ENCODE measurements at regions not wholly inside any gene's neighbourhood (a gene's known extent, or its start where the extent isn't known, plus 50 kb on each side); places are given as distances from the start of the nearest gene placed in this dataset.
"Not testable (repeated sequence)": the region's sequence is repeated elsewhere in the genome, so short reads cannot be mapped to it uniquely, and the experiment has no call there.

- no peak overlapping the region for H3K4me3 ChIP-seq (ENCODE audit: low read depth, low read length)
- POLR2A ChIA-PET, result no interaction called here
- TF ChIP-seq, protein P1, sequence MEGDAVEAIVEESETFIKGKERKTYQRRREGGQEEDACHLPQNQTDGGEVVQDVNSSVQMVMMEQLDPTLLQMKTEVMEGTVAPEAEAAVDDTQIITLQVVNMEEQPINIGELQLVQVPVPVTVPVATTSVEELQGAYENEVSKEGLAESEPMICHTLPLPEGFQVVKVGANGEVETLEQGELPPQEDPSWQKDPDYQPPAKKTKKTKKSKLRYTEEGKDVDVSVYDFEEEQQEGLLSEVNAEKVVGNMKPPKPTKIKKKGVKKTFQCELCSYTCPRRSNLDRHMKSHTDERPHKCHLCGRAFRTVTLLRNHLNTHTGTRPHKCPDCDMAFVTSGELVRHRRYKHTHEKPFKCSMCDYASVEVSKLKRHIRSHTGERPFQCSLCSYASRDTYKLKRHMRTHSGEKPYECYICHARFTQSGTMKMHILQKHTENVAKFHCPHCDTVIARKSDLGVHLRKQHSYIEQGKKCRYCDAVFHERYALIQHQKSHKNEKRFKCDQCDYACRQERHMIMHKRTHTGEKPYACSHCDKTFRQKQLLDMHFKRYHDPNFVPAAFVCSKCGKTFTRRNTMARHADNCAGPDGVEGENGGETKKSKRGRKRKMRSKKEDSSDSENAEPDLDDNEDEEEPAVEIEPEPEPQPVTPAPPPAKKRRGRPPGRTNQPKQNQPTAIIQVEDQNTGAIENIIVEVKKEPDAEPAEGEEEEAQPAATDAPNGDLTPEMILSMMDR (IDR thresholded peaks at IDR 0.05; ENCODE audit: insufficient read depth, low read depth, low read length), result no peak
- DNase-seq (ENCODE audit: low read depth), result no peak
- no peaks in the 10 kb centered on the region for H3K27me3 ChIP-seq (ENCODE audit: control insufficient read depth, insufficient read depth, low read length)
- CTCF ChIA-PET, result no interaction called here
- no peaks in the 10 kb centered on the region for H3K36me3 ChIP-seq (ENCODE audit: control insufficient read depth, insufficient read depth, low read length)
These were observed 314.8 kb downstream of the PRELID2 start for GRCh38 chr5:145520335-145520734.

GRCh38 chr5:145517588-145517987, 317.6 kb downstream of the PRELID2 start:
- CTCF ChIA-PET; H3K4me3 ChIP-seq (ENCODE audit: low read depth, low read length); H3K36me3 ChIP-seq (ENCODE audit: control insufficient read depth, insufficient read depth, low read length); H3K27me3 ChIP-seq (ENCODE audit: control insufficient read depth, insufficient read depth, low read length); DNase-seq (ENCODE audit: low read depth); POLR2A ChIA-PET: not testable (repeated sequence)

DNA sequence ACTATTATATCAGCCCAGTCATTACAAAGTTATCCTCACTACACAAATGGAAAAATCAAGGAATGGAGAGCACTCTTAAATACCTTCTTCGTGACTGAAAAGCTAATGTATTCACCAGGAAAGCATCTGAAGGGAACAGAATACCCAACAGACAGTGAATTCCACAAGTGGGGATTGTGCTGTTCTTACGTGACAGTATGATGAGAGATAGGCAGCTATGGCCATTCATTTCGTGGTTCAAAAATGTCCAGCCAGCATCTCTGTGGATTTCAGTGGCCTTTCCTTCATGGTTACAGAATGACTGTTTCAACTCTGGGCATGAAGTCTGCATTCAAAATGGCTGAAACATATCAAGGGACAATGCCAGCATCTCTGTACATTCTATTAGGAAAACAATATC, 323.8 kb downstream of the PRELID2 start:
- DNase-seq (ENCODE audit: low read depth), result no peak
- H3K4me3 ChIP-seq (ENCODE audit: low read depth, low read length), result no peak overlapping the region
- ChIA-PET CTCF (interaction anchor here (1.1 to 1.7 kb wide), 2 partner anchors 15 to 25 kb away, joined by 3 read pairs; no protein-coding TSS in a partner anchor), POLR2A (interaction anchor here (0.6 to 1.1 kb wide), 2 partner anchors 16 to 44 kb away, joined by 3 read pairs; no protein-coding TSS in a partner anchor)
- H3K27me3 ChIP-seq (ENCODE audit: control insufficient read depth, insufficient read depth, low read length), result no peaks in the 10 kb centered on the region
- TF ChIP-seq, protein P1 (IDR thresholded peaks at IDR 0.05; ENCODE audit: insufficient read depth, low read depth, low read length), result no peak
- no peaks in the 10 kb centered on the region for H3K36me3 ChIP-seq (ENCODE audit: control insufficient read depth, insufficient read depth, low read length)

DNA sequence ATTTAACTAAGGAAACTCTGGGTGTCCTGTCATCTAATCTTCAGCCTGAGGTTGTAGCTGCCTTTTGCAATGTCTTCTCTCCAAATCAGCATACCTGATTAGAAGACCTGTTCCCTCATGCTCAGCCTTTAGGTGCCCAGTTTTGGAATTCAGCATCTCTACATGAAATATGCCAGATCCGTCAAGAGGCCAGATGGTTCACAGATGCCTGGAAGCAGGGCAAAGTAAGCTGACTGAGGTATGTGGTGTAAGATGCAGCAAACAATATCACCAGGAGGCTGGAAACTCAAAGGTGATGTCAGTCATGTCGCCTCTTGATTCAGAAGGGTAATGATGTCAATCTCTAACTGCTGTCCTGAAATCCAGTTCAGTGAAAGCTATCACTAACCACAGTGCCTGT, 324.4 kb downstream of the PRELID2 start:
- ChIA-PET CTCF (interaction anchor here (1.1 to 1.7 kb wide), 2 partner anchors 15 to 25 kb away, joined by 3 read pairs; no protein-coding TSS in a partner anchor), POLR2A (interaction anchor here (0.6 to 1.1 kb wide), 2 partner anchors 15 to 44 kb away, joined by 3 read pairs; no protein-coding TSS in a partner anchor)
- Histone ChIP-seq H3K27me3 (ENCODE audit: control insufficient read depth, insufficient read depth, low read length) (no peaks in the 10 kb centered on the region), H3K4me3 (ENCODE audit: low read depth, low read length) (no peak overlapping the region), H3K36me3 (ENCODE audit: control insufficient read depth, insufficient read depth, low read length) (no peaks in the 10 kb centered on the region)
- TF ChIP-seq, protein P1 (IDR thresholded peaks at IDR 0.05; ENCODE audit: insufficient read depth, low read depth, low read length), result no peak
- DNase-seq (ENCODE audit: low read depth), result no peak

DNA sequence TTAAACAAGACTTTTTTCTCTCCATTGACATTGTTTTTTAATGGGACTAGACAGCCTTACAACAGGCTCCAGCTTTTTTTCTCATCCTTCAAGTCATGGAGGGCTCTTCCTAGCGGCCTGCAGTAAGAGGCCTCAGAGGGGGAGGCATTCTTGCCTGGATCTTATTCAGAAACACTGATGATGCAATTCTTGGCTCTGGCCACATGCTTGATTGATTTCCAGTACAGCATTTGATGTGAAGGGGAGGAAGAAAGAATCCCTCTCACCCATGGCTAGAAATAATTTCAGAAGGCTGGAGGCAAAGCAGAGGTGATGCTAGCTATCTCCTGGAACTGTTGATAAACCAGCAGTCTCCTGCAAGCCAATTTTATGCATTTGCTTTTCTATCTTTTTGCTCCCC, 324.8 kb downstream of the PRELID2 start:
- TF ChIP-seq, protein P1 (IDR thresholded peaks at IDR 0.05; ENCODE audit: insufficient read depth, low read depth, low read length), result no peak
- ChIA-PET POLR2A (interaction anchor here (1.1 kb wide), 1 partner anchor 15 kb away, joined by 3 read pairs; no protein-coding TSS in a partner anchor), CTCF (interaction anchor here (1.1 to 1.7 kb wide), 2 partner anchors 14 to 26 kb away, joined by 3 read pairs; no protein-coding TSS in a partner anchor)
- DNase-seq (ENCODE audit: low read depth), result no peak
- Histone ChIP-seq H3K4me3 (ENCODE audit: low read depth, low read length) (no peak overlapping the region), H3K36me3 (ENCODE audit: control insufficient read depth, insufficient read depth, low read length) (no peaks in the 10 kb centered on the region), H3K27me3 (ENCODE audit: control insufficient read depth, insufficient read depth, low read length) (no peaks in the 10 kb centered on the region)
